Posterior cingulate gyrus (tissue), 11 donors: ENCODE measurements at regions not wholly inside any gene's neighbourhood (a gene's known extent, or its start where the extent isn't known, plus 50 kb on each side); places are given as distances from the start of the nearest gene placed in this dataset.

Experiments
- DNase-seq, 10 donors: peaks; one replicate each; pipeline versions ENCODE4 v3.0.0 to v3.0.0-alpha.2; 2020 to 2021; ENCODE audit warnings: mixed read lengths in 3 of 10
- intact Hi-C: fragments of 100-400 bp; cut with DNase I; formaldehyde crosslinking; loops from one replicate; pipeline ENCODE4 v1.15.1; 2023

DNA sequence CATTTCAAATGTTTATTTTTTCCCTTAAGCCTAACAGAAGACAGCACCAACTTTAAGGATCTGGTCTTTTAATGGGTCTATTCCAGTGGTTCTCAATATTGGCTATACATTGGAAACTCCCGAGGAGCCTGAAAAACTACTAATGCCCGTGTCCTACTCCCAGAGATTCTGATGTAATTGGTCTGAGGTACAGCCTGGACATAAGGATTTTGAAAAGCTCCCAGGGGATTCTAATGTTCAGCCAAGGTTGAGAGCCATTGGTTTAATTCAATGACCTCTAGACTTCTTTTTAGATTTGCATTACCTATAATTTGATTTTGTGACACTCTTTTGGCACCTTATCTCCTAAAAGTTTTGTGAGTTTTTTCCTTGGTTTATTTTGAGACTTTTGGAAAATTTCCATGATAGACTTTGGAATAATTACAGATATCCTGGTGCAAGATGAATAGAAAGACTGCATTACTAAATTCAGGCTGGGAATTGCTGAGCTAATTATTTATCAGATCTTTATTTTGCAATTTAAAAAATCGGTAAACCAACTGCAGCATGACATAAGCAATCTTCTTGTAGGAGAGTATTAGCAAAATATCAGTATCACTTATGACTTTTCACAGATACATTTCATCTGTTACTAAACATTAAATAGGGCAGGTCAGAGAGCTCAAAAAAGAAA lies 91.5 kb upstream of the ELL2 start:
- DNase-seq = no peak
- intact Hi-C loops = no loop called here

DNA sequence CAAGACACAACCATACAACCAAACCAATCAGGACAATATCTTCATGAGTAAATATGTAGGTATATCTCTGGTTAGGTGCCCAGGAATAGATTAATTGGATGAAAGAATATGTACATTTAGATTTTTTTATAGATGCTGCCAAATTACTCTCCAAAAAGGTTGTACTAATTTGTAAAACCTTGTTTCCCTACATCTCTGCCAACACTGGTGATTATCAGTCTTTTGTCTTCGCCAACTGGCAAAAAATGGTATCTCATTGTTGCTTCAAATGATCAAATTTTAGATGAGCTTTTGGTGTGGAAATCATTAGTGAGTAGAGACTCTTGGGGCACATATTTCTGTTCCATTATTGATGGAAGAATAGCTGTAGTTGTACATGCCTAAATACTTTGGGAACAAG lies 90.7 kb upstream of the ELL2 start:
- no peak for DNase-seq
- intact Hi-C loops = no loop called here

DNA sequence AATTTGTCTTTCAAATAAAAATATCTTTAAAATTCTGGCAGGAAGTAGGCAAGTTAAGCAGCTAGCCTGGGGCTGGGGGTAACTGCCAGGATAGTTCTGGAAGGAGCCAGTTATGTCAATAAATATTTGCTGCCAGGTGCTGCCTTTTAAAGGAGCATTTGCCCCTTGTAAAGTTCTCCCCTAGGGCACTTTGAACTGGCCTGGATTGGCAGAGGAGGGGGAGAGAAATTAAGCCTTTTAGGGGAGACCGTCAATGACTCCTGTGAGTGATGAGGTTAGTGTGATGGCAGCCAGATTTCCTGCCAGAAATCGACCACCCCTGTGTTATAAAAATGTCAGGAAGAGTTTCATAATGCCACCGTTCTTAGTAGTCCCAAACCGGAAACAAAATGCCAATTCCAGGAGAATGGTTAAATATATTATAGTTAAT lies 89.8 kb upstream of the ELL2 start:
- intact Hi-C loops = no loop called here
- DNase-seq = no peak

DNA sequence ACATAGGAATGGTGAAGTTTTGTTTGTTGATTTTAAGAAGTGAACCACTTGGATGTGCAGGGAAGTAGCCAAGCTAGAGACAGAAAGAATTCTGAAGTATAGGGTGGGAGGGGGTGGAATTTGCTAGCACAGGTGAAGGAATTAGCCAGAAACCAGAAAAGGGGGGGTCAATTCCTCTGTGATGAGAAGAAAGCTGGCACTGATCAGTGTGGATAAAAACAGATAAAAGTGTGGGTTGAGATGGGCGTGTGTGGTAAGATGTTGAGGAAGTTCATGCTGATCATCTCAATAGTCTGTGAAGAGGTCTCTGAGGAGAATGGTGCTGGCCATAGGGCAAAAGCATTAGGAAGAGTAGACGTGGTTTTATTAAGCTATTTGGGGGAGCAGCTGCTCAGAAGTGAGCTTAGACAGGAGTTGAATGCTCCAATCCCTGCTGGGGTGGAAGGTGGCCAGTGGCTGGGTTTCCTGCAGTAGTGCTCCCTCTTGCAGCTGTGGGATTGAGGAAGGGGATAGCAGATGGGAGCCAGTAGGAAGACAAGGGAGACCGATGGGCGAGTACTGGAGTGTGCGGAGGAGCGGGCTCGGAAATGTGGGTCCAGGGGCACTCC lies 88.7 kb upstream of the ELL2 start:
- intact Hi-C loops = no loop called here
- no peak for DNase-seq

DNA sequence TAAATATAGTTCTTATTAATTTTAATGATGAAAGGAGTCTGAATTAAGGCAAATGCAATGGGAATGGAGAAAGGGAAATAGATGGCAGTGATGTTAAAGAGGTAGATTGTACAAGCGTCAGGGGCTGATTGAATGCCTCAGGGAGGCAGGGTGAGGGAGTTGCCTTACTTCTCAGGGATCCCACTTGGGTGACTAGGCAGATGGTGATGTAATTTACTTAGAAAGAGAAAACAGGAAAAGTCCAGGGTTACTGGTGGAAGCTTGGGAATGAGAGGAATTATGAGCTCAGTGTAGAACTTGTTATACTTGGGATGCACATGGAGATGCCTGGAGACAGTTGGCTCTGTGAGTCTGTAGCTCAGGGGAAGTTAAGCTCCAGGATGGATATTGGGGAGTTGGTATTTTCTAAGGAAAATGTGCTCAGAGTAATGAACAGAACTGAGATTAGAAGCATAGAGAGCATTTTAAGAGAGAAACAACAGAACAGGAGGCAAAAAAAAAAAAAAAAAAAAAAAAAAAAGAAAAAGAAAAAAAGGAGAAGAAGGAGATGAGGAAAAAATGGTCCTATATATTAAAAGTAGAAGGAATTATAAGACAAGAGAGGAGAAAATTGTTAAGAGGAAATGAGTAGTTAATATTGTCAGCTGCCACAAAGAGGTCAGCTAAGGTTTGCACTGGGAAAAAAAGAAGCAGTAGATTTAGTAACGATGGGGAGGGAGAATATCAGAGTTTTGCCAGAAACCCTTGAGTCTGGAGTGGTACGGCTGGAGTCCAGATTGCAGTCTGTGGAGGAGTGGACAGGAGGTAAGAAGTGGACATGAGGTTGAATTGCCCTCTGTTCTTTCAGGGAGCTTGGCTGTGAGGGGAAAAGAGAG lies 88.0 kb upstream of the ELL2 start:
- DNase-seq = no peak
- intact Hi-C loops = no loop called here

DNA sequence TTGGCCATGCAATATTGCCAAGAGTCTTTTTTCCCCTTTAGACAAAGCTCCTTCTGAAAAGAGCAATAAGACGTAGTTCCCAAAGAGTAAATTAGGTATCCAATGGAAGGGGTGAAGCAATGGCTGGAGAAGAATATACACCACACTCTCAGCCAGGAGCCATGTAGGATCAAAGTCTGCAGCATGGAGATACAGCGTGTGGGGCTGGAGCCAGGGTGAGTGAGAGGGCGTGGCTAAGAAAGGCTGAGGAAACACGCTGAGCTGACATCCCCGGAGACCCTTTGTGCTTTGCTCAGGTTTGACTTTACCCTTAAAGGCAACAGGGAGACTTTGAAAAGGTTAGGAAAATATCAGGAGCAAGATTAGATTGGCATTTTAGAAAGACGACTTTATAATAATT lies 87.1 kb upstream of the ELL2 start:
- intact Hi-C loops = no loop called here
- DNase-seq = no peak

DNA sequence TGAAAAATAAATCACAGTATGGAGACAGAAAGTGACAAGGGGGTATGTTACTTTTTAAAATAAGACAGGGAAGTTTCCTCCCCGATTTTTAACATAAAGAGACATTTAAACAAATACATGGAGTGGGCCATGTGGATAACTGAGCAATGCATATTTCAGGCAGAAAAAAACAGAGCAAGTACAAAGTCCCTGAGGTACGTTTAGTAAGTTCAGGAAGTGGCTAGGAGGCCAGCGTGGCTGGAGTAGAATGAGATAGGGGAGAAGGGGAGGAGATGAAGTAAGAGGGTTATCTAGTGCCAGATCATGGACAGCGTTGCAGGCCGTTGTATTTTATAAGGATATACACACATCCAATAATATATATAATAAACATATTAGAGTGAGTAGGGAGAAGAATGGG lies 84.2 kb upstream of the ELL2 start:
- intact Hi-C loops = no loop called here
- DNase-seq = no peak

DNA sequence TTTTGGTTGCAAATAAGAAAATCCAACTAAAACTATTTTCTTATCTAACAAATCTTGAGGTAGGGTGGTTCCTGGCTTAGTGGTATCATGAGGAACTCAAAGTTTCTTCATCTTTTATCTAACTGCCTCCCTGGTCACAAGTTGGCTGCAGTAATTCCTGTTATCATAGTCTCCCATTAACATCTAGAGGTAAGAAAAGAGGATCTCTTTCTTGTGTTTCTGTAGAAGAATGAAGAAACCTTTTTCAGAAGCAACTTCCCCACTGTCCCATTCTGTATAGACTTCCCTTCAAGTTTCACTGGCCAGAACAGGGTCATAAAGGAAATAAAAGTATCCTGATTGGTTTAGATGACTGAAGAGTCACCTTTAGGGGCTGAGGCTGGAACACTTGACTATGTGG lies 81.8 kb upstream of the ELL2 start:
- intact Hi-C loops = no loop called here
- no peak for DNase-seq

DNA sequence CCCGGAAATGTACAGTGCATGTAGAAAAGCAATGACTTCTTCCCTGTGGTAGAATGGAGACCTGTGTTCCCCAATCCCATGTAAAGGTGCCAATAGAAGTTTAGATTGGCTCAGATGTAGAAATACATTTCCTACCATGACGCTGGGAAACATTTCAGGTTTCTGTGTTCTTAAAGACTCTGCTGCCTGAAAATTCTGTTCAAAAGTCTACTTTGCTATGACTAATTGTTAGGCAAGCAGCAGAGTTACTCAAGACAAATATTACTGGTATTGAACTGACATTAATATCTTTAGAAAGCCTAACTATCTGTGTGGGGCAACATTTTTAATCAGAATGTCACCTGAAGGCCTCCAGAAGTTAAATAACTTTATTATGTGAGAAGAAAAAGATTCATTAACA lies 75.5 kb upstream of the ELL2 start:
- intact Hi-C loops = no loop called here
- no peak for DNase-seq

DNA sequence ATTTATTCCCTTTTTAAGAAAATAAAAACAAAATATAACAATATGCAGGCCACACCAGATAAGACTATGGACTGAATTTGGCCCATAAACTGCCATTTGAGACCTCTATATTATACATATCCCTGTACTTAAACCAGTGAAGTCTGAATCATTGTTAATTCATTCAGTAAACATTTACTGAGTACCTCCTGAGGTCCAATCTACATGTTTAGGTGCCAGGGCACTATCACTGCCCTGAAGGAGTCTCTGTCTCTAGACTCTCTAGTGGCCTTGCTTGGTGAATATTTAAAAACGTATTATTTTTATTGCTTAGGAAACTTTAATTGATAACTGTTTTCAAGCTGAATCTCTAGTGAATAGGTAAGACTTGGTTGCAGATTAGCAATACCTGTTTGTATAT lies 74.7 kb upstream of the ELL2 start:
- no peak for DNase-seq
- intact Hi-C loops = no loop called here

DNA sequence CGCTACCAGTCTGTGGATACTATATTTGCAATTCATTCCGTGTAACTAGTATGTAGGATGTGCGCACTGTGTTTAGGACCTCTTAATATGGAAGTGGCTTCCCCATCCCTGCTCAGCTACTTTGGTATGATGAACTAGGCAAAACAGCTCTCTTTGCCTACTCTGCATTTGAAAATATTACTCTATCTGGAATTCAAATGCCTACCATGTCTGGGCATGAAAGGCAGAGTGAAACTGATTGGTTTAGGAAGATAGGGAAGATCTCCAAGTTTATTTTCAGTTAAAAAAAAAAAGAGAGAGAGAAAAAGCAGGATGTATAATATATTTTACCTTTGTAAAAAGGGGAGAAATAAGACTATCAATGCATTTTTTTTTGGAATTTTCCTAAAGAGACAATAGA lies 74.1 kb upstream of the ELL2 start:
- DNase-seq = no peak
- intact Hi-C loops = no loop called here

DNA sequence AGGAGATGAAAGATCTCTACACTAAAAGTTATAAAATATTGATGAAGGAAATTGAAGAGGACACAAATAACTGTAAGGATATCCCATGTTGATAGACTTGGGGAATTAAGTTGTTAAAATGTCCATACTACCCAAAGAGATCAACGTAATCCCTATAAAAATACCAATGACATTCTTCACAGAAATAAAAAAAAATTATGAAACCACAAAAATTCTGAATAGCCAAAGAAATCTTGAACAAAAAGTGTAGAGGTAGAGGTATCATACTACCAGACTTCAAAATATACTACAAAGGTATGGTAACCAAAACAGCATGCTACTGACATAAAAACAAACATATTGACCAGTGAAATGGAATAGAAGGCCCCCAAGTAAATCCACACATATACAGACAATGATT lies 71.5 kb upstream of the ELL2 start:
- intact Hi-C loops = no loop called here
- no peak for DNase-seq

DNA sequence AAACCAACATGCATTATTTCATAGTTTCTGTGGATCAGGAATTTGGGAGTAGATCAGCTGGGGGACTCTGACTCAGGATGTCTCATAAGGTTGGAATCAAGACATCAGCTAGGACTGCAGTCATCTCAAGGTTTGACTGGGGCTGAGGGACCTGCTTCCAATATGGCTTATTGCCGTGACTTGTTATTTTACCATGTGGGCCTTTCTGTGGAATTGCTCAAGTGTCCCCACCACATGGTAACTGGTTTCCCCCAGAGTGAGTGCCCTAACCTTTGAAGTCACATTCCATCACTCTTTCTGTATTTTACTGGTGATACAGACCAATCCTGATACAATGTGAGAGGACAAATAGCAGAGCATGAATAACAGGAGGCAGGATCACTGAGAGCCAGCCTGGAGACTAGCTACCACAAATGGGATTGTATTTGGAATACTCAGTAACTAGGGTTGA lies 70.2 kb upstream of the ELL2 start:
- intact Hi-C loops = no loop called here
- no peak for DNase-seq

DNA sequence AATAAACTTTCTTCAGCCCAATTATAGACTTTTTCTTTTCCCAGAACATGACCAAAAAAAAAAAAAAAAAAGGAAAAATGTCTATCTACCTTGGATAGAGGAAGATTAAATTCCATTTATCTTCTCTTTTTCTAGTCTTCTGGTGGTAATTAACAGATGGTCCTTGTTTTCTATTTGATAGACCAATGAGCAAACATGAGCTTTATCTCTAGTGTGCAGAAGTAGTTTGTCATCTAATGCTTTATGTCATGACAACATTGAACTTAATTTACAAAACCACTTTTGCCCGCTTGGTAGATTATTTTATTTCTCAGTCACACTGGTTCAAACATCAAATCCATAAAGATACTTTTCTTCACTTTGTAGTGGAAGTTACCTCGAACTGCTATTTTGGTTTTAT lies 69.5 kb upstream of the ELL2 start:
- no peak for DNase-seq
- intact Hi-C loops = no loop called here

DNA sequence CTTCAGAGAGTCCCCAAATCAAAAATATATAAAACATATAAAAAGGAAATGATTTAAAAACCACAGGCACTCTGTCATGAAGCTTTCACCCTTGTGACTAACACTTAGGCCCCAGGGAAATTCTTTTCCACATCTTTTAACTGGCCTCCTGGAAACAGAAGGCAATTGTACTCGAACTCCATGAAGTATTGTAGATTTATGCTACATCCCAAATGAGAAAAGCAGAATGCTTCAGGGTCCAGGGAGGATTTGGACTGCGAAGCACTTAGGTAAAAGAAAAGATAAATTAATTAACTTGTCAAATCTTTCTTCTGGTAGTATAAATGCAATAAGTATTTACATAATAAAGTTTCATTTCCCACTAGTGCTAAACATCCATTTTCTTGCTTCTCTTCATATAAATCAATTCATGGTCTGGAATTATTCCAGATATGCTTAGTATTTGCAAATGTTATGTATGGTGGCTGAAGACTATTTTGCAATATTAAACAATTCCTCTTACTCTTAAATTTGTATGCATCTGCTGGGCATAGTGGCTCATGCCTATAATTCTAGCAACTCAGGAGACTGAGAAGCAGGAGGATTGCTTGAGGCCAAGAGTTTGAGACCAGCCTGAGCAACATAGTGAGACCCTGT lies 64.9 kb upstream of the ELL2 start:
- intact Hi-C loops = no loop called here
- DNase-seq = no peak

DNA sequence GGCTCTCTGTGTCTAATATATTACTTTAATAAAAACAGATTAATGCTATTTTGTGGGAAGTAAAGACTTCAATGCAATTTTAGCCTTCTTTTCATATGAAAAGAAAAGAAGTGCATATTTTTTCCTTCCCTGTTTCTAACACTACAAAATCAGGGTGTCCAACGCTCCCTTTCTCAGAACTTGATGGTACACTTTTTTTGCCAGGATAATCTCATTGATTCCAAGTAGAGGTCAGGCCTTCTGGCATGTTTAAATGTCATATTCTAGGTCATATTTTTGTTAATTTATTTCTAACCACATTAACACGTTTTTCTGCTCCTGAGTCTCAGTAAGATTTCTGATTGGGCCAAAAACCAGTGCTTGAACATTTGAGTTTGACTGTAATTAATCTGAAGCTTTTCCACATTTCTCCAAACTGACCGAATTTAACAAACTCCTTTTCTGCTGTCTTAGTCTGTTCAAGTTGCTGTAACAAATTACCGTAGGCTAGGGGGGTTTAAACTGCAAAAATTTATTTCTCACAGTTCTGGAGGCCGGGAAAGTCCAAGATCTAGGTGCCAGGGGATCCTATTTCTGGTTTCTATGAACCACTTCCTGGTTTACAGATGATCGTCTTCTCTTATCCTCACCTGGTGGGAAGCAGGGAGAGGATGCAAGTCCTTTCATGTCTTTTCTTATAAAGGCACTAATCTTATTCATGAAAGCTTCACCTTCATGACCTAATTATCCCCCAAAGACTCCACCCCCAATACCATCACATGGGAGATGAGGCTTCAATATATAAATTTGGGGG lies 63.2 kb upstream of the ELL2 start:
- intact Hi-C loops = no loop called here
- DNase-seq = no peak

DNA sequence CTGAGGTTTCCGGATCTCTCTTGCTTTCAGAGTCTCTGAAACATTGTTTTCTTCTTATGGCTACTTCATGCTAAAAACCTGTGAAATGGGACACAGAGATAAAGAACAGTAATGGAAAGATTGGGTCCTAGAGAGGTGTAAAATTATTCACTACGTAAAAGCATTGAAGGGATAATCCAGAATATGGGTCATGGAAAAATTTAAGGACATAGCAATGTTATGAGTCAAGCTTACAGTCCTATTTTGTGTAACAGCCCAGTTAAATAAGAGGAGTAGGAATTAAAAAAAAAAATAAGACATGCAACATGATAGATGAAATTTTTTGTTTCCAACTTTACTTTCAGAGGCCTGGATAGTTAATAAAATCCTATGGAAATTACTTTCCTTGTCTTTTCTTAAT lies 61.9 kb upstream of the ELL2 start:
- DNase-seq = no peak
- intact Hi-C loops = no loop called here

DNA sequence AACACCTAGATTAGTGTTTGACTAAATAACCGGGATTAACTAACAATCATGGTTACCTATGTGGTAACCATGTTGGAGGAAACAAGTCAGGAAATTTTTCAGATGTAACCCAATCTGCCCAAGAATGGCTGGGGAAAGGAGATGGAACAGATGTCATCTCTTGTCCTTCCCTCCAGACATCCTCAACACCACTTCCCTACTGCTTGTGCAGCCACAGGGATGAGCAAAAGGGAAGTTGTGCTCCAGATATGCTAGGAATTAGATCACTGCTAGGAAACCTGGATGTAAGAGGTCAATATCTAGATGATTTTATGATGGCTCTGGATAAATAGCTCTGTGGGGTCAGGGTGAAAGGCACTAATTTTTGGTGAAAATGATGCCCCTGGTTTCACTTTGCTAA lies 61.3 kb upstream of the ELL2 start:
- intact Hi-C loops = no loop called here
- no peak for DNase-seq

DNA sequence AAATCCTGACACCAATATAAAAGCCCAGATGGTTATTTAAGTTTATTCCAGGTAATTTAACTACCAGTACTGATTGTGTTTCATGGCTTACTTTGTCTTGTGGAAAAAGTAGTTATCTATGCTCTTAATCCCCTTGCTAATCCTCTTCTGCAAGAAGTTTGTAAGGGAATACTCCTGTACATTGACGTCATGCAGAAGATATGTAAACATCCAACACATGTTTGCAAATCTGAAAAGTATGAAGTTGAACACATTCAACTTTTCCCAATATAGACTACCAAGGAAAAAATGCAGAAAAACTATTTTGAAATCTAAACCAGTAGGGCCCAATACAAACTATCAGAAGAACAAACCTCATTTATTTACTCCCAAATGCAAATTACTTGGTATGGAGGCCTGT lies 56.3 kb upstream of the ELL2 start:
- no peak for DNase-seq
- intact Hi-C loops = no loop called here

DNA sequence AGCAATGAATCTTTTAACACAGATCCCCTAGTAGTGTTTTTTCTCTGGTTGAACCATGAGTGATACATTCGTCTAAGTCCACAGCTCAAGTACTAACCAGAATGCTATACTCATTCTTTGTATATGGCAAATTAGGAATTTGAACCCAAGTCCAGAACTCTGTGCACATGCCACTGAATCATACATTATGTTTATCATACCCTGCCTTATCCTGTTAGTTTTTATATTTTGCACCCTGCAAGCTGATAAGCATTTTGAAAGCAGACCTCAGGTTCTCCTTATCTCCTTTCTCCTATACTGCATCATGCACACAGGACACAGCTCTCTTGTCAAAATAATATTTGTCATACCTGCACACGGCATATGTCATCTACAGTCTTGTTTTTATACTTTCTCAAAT lies 54.6 kb upstream of the ELL2 start:
- DNase-seq = no peak
- intact Hi-C loops = no loop called here

DNA sequence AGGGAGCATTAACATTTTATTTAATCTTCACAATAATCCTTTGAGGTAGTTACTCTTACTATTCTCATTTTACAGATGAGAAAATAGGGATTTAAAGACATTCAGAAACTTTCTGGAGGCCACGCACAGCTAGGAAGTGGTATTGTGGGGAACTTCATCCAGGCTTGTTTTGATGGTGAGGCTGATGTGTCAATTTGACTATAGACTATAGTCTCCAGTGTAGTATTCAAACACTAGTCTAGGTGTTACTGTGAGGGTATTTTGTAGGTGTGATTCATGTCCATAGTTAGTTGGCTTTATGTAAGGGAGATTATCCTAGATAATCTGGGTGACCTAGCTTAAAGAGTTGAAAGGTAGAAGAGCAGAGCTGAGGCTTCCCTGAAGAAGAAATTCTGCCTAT lies 54.1 kb upstream of the ELL2 start:
- no peak for DNase-seq

More for the DNA sequence above, 54.1 kb upstream of the ELL2 start:
- intact Hi-C loops = no loop called here
